ENCODE measurements at regions not wholly inside any gene's neighbourhood (a gene's known extent, or its start where the extent isn't known, plus 50 kb on each side); places are given as distances from the start of the nearest gene placed in this dataset.
A peak's percentile ranks its signal among the peaks of the same experiment; 100 is the strongest.

DNA sequence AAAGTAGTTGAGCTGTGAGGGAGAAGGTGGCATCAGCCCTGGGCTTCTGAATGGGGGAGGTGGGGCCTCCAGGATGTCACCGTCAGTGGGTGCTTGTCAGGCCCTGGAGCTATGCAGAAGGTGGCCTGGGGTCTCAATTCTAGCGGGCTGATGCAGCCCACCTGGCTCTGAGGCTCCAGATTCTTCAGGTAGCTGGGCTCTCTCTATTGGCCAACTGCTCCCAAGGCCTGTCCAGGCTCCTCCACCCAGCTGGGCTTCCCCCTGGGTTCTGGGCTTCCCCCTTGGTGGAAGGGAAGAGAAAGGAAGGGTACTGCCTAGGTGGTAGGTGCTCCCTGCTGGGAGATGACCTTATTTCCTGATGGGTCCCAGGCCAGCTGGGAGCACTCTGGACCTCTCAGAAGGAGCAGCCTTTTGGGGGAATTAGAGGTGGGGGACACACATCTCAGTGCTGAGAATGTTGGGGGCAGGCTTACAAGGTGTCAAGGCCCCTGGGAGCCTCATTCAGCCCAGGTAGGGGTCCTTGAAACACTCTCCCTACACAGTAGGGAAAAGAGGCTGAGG lies 1728.3 kb downstream of the TP53TG3F start:
- no peak for DNase-seq
- Histone ChIP-seq H3K36me3 (replicated peaks in 1 of 2) (no peaks in the 10 kb centered on the region), H3K27ac (no peak overlapping the region), H3K4me1 (replicated peaks in 1 of 2) (no peaks in the 10 kb centered on the region), H3K4me3 (no peak overlapping the region), H3K27me3 (no peaks in the 10 kb centered on the region), H3K9me3 (replicated peaks in 1 of 3) (no peaks in the 10 kb centered on the region)
- 28 to 44% (median 41%) methylated on average over 2 of the region's 2 CpGs; no CpG with 5 or more reads in 1 of the 4 donors for WGBS, 4 donors
- TF ChIP-seq CTCF (IDR thresholded peaks at IDR 0.05), result no peak
- no peak for TF ChIP-seq POLR2A (IDR thresholded peaks at IDR 0.05)
- intact Hi-C loops (cut with DNase I), result loop anchor here in 1 of 2 donors (10.0 kb wide), 1 partner anchor 53 kb away; no protein-coding TSS in a partner anchor

GRCh38 chr16:35188288-35189155 lies 1729.1 kb downstream of the TP53TG3F start:
- H3K27me3 ChIP-seq, result no peaks in the 10 kb centered on the region
- TF ChIP-seq POLR2A (IDR thresholded peaks at IDR 0.05) (no peak), CTCF (IDR thresholded peaks at IDR 0.05) (peak in 1 of 6 experiments; percentile 15)
- H3K9me3 ChIP-seq (replicated peaks in 1 of 3), result no peaks in the 10 kb centered on the region
- no peak overlapping the region for H3K27ac ChIP-seq
- H3K4me1 ChIP-seq (replicated peaks in 1 of 2), result no peaks in the 10 kb centered on the region
- intact Hi-C loops (cut with DNase I), result loop anchor here in 1 of 2 donors (10.0 kb wide), 1 partner anchor 54 kb away; no protein-coding TSS in a partner anchor
- H3K4me3 ChIP-seq, result no peak overlapping the region
- no peak for DNase-seq
- no peaks in the 10 kb centered on the region for H3K36me3 ChIP-seq (replicated peaks in 1 of 2)
- WGBS, 4 donors, result 30 to 56% (median 48%) methylated on average over 8 of the region's 8 CpGs

DNA sequence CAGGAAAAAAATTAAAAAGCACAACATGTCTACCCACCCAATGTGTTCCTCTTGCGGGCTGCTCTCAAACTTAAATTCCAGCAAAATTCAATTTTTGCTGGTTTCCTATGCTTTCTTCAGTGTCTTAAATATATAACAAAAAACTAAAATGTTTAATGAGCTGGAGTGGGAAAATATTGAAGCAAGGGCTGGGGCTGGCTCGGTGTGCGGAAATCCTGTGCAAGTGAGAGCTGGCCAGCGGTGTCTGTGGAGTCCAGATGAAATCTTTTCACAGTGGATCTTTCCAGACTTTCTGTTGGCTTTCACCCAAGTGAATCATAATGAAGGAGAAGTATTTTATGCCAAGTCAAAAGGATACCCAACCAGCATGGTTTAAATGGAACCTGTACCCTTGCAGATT lies 1733.6 kb downstream of the TP53TG3F start:
- Histone ChIP-seq H3K4me3 (no peak overlapping the region), H3K36me3 (replicated peaks in 1 of 2) (no peaks in the 10 kb centered on the region), H3K27me3 (no peaks in the 10 kb centered on the region), H3K9me3 (replicated peaks in 1 of 3) (no peaks in the 10 kb centered on the region), H3K27ac (no peak overlapping the region), H3K4me1 (replicated peaks in 1 of 2) (no peaks in the 10 kb centered on the region)
- 73 to 88% (median 81%) methylated on average over 4 of the region's 4 CpGs for WGBS, 4 donors
- intact Hi-C loops (cut with DNase I), result no loop called here
- DNase-seq, result no peak
- TF ChIP-seq POLR2A (IDR thresholded peaks at IDR 0.05) (no peak), CTCF (IDR thresholded peaks at IDR 0.05) (no peak)

DNA sequence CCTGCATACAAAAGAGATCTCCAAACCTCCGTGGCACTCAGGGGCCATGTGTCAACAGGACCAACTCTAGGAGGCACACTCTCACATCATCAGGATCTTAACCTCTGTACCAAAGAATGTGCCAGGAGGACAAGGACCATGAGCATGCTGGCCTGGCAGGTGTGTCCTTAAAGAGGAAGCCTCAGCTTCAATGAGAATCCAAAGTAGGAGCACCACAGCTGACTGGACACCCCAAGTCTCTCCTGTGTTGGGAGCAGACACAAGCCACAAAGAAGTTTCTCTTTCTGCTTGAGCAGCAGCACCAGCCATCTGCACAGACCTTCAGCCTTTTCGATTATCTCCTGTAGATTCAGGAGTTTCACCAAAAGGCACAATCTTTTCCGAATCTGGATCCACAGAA lies 1734.5 kb downstream of the TP53TG3F start:
- 44 to 55% (median 51%) methylated on average over 2 to 3 of the region's 3 CpGs for whole genome bisulfite sequencing, 4 donors
- Histone ChIP-seq H3K27me3 (no peaks in the 10 kb centered on the region), H3K4me1 (replicated peaks in 1 of 2) (no peaks in the 10 kb centered on the region), H3K9me3 (replicated peaks in 1 of 3) (no peaks in the 10 kb centered on the region), H3K4me3 (no peak overlapping the region), H3K36me3 (replicated peaks in 1 of 2) (no peaks in the 10 kb centered on the region), H3K27ac (no peak overlapping the region)
- no peak for DNase-seq
- TF ChIP-seq POLR2A (IDR thresholded peaks at IDR 0.05), result no peak
- no peak for TF ChIP-seq CTCF (IDR thresholded peaks at IDR 0.05)
- intact Hi-C loops (cut with DNase I), result no loop called here

All from adrenal gland (tissue), 9 donors.